K562 (cell line): ENCODE measurements at regions not wholly inside any gene's neighbourhood (a gene's known extent, or its start where the extent isn't known, plus 50 kb on each side); places are given as distances from the start of the nearest gene placed in this dataset.

Source experiments
- BCL6 ChIP-seq: fragments of 250-450 bp; sonication (Bioruptor Pico); IDR thresholded peaks from 2 replicates; pipeline ENCODE4 v1.4.0; 2020
- BRD9 ChIP-seq: fragments of 450-650 bp; IDR thresholded peaks from 2 replicates; pipeline ENCODE4 v1.6.1; 2018; ENCODE audit warnings: low read depth; ENCODE audit not compliant: partially characterized antibody
- BRF1 ChIP-seq: IDR thresholded peaks from 3 replicates; pipeline ENCODE4 v1.6.1; 2011; ENCODE audit warnings: borderline replicate concordance, mild to moderate bottlenecking; ENCODE audit not compliant: insufficient read length; ENCODE audit errors: extremely low read depth
- CREB3L1 ChIP-seq: fragments of 450-650 bp; IDR thresholded peaks from 2 replicates; pipeline ENCODE4 v1.6.1; 2014; ENCODE audit warnings: low read depth, mild to moderate bottlenecking, moderate library complexity, borderline replicate concordance
- EHMT2 ChIP-seq: fragments of 450-650 bp; IDR thresholded peaks from 2 replicates; pipeline ENCODE4 v1.6.1; 2018; ENCODE audit warnings: antibody characterized with exemption
- GABPA ChIP-seq: fragments of 200-800 bp; sonication (Bioruptor generic); conservative IDR thresholded peaks from 2 replicates; pipeline ENCODE4 v1.6.1; 2016; ENCODE audit warnings: low read depth, missing genetic modification characterization, missing compliant biosample characterization
- HNRNPH1 ChIP-seq: fragments of 200-400 bp; formaldehyde crosslinking; optimal IDR thresholded peaks from 2 replicates; pipeline ENCODE3; 2017; ENCODE audit warnings: low read depth, mild to moderate bottlenecking, low read length, moderate library complexity
- MBD1 ChIP-seq: fragments of 250-450 bp; sonication (Bioruptor Pico); IDR thresholded peaks from 2 replicates; pipeline ENCODE4 v1.8.0; 2022; ENCODE audit warnings: inconsistent platforms
- NFE2L1 ChIP-seq: fragments of 450-650 bp; IDR thresholded peaks from 2 replicates; pipeline ENCODE4 v1.6.1; 2016; ENCODE audit warnings: missing genetic modification characterization, low read depth, mild to moderate bottlenecking, missing compliant biosample characterization, moderate library complexity, borderline replicate concordance
- NKRF ChIP-seq: fragments of 450-650 bp; IDR thresholded peaks from 2 replicates; pipeline ENCODE4 v1.6.1; 2016; ENCODE audit warnings: borderline replicate concordance
- RAD21 ChIP-seq, 2 experiments: fragments of 250-450 bp in 1 of 2; fragments of 450-650 bp in 1 of 2; sonication (Bioruptor Pico) in 1 of 2; formaldehyde crosslinking in 1 of 2; IDR thresholded peaks in 1 of 2; conservative IDR thresholded peaks in 1 of 2; 2 replicates each; pipeline versions ENCODE4 v1.4.0 to v1.8.0; 2020 to 2022; ENCODE audit warnings: mild to moderate bottlenecking in 2 of 2, moderate library complexity in 1 of 2
- SP1 ChIP-seq: sonication (generic); formaldehyde crosslinking; IDR thresholded peaks from 2 replicates; pipeline ENCODE4 v1.8.1; 2022; ENCODE audit warnings: mild to moderate bottlenecking, missing genetic modification reagents
- TCF7L2 ChIP-seq: fragments of 150-350 bp; IDR thresholded peaks from 2 replicates; pipeline ENCODE4 v1.6.1; 2016; ENCODE audit warnings: low read depth, mild to moderate bottlenecking, low read length, moderate library complexity
- TEAD1 ChIP-seq, 2 experiments: fragments of 450-650 bp in 1 of 2; sonication (generic) in 1 of 2; formaldehyde crosslinking; IDR thresholded peaks; 2 replicates each; pipeline versions ENCODE4 v1.4.0 to v1.8.0; 2020 to 2022; ENCODE audit warnings: mild to moderate bottlenecking in 2 of 2, missing genetic modification reagents in 1 of 2
- ZNF644 ChIP-seq: fragments of 200-800 bp; sonication (Bioruptor generic); IDR thresholded peaks from 2 replicates; pipeline ENCODE4 v1.6.1; 2016; ENCODE audit warnings: low read depth, missing genetic modification characterization, missing compliant biosample characterization

- TF ChIP-seq MBD1 (no peak), NFE2L1 (tag) (no peak), EHMT2 (peak; percentile 37; the same call in 1 of the 2 replicates), NKRF (no peak), GABPA (tag) (no peak; the same call in 1 of the 2 replicates), SP1 (no peak), CREB3L1 (no peak), HNRNPH1 (no peak), TCF7L2 (no peak), BRD9 (peak; percentile 23), BRF1 (no peak), TEAD1 (CRISPR knock-in tag; IDR thresholded peaks at IDR 0.05) (0 out of 4 replicates have a peak, but pooled peaks of 1 of the 2 experiments have one; percentile 10), RAD21 (CRISPR knock-in tag; conservative IDR thresholded peaks at IDR 0.05 in 1 of 2, IDR thresholded peaks at IDR 0.05 in 1 of 2) (0 out of 4 replicates have a peak, but pooled peaks have one; percentile 3 to 4), ZNF644 (tag) (peak; percentile 66), BCL6 (CRISPR knock-in tag) (no peak)
- TF ChIP-seq, all 486 proteins: peak for 81
Measured at GRCh38 chr7:106562711-106563366, 98.1 kb downstream of the CCDC71L start (continued).
